AML-193 (cell line): ENCODE measurements at regions not wholly inside any gene's neighbourhood (a gene's known extent, or its start where the extent isn't known, plus 50 kb on each side); places are given as distances from the start of the nearest gene placed in this dataset.

Experiments used
- DNase-seq, 2 experiments: peaks; one replicate each; lab custom pipeline; 2025; lab: John Stamatoyannopoulos, UW

DNA sequence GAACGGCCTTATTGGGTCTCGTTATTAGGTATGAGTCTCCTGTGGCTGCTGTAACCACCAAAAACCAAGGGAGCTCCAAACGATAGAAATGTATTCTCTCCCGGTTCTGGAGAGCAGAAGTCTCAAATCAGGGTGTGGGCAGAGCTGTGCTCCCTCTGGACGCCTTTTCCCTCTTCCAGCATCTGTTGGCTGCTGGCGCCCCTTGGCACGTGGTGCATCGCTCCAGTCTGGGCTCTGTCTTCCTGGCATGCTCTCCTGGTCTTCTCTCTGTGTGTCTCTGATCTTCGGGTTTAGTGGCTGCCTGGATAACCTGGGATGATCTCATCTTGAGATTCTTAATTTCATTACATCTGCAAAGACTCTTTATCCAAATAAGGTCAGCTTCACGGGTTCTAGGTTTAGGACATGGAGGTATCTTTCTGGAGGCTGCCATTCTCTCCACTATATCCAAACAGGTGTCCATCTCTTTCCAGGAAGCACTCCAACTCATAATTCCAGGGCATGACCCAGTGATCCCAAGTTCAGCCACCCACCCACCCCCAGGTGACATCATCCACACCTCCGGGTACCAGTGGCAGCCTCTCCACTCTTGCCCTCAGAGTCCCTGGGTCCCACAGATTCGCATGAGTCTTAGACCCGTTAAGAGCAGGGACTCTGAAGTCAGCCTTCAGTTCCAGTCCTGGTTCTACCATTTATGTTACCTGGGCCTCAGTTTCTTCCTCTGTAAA, 145.5 kb upstream of the FOXF1 start:
- no peak for DNase-seq

DNA sequence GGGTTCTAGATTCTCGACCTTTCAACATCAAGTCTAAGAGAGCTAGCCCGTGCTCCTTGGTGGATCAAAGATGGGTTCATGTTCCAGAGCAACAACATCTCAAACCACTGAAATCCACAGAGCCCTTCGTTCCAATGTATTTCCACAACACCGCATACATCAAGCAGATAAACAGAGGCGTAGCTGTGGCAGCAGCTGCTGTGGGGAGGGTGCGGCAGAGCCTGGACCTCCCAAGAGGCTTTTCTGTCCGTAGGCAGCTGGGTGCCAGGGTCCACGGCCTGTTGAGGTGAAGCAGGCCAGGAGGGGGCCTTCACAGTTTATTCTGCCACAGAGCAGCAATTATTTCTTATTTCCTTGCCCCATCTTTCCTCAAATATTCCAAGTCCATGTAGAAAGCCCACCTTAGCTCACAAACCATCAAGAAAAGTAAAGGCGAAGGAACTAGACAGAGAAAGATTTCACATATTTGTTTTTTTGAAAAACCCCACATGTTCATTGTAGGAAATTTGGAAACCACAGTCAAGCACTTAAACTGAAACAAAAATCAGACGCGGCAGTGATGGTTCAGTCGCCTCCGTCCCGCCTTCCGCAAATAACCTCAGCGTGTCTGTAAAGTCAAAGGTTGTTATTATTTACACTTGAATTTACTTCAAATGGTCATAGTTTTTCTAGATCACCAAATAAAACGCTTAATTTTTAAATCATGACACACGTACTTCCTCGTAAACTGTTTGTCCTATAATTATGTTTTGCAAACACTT, 144.6 kb upstream of the FOXF1 start:
- DNase-seq, result no peak

- DNase-seq, result no peak
Measured at GRCh38 chr16:86366481-86366880, 143.8 kb upstream of the FOXF1 start.

- DNase-seq, result no peak
Measured at GRCh38 chr16:86367291-86368072, 142.8 kb upstream of the FOXF1 start.

- no peak for DNase-seq
Measured at GRCh38 chr16:86368261-86368660, 142.1 kb upstream of the FOXF1 start.

DNA sequence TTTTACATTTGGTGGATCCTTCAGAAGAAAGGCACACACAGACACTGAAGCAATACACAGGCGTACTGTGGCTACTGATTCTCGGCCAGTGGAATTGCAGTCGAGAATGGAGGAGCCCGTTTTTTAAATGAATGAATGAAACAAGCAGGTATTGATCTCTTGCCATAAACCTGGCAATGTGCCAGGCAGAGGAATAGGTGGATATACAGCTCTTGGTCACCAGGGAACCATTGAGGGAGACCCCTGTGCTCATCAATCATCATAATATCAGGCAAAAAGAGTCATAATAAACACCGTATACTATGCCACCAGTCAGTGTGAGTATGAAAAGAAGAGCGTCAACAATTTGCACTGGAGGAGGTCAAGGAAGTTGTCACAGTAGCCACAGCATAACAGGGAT, 140.3 kb upstream of the FOXF1 start:
- DNase-seq, result no peak

- no peak for DNase-seq
Measured at GRCh38 chr16:86371083-86371803, 139.1 kb upstream of the FOXF1 start.

DNA sequence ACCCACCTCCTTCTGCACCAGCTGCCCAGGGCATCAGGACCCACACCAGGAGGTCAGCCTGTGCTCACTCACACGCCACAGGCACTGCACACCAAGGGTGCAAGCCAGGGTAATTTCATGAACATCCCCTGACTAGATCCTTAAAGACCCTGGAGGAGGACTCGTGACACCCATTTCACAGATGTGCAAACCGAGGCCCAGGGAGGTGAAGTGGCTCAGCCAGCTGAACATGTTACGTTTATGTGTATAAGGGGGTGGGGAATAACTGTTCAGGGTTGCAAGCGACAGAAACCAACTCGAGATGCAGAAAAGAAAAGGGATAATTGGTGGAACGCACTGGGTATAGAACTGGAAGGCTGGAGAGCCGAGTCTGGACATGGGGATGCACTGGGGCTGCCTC, 138.1 kb upstream of the FOXF1 start:
- DNase-seq, result no peak

- DNase-seq, result no peak
Measured at GRCh38 chr16:86373276-86373901, 136.9 kb upstream of the FOXF1 start.

- DNase-seq, result no peak
Measured at GRCh38 chr16:86374603-86375130, 135.7 kb upstream of the FOXF1 start.

- no peak for DNase-seq
Measured at GRCh38 chr16:86375364-86375763, 135.0 kb upstream of the FOXF1 start.

- no peak for DNase-seq
Measured at GRCh38 chr16:86375851-86376250, 134.5 kb upstream of the FOXF1 start.

DNA sequence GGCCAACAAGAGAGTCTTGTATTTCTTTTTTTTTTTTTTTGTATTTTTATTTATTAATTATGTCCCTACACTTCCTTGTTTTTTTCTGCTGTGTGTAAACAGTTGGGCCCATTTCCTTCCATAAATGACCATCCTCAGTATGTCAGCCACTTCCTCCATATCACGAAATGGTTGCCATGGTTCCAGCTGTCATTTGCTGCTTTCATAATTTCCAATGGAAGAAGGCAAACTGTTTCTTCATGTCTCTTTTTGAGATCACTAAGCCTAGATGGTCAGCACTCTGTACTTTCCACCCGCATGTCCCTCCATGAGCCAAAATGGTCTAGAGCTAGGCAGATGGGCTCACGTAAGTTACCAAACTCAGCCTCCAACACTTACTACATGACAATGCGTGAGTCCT, 133.5 kb upstream of the FOXF1 start:
- no peak for DNase-seq

DNA sequence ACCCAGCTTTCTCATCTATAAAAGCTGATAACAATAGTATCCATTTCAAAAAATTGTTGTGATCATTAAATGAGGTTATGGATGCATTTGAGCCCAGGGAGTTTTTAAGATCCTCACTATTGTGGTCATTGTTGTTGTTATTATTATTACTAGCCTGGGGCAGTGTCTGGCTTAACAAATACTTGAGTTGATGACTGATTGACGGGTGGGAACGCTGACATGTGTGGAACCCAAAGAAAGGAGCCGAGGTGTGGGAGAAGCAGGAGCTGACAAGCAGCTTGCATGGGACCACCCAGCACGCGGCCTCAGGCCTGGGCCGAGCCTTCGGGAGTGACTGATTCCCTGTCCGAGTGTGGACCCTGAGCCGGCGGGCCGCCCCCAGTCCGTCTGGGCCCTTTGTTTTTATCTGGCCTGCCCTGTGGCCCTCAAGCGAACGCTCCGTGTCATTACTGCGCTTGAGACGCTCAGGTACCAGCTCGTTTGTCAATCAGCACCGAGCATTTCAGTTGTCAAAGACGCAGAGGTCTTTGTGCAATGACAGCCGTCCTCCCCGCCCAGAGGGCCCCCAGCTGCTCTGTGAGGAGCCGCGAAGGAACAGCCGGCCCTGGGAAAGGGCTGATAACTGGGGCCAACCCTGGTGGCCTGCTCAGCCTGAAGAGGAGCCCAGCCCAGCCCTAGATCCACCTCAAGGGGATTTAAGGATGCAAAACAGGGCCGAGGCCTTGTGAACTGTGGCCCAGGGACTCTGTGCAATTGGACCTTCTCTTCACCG, 132.9 kb upstream of the FOXF1 start:
- no peak for DNase-seq

DNA sequence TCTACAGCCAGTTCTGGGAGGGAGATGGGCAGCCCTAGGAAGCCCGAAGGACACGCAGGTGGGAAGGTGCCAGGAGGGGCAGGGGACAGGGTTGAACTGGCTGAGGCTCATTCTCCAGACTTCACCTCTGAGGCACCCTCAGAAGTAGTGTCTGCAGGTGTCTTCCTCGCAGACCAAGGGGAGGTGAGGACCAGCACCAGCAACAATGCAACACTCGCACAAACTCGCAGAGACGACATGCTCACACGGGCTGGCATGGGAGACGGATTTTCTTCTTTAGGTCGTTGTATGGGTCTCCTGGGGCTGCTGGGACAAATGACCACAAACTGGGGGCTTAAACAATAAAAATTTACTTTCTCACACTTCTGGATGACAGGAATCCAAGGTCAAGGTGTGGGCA, 132.2 kb upstream of the FOXF1 start:
- no peak for DNase-seq

DNA sequence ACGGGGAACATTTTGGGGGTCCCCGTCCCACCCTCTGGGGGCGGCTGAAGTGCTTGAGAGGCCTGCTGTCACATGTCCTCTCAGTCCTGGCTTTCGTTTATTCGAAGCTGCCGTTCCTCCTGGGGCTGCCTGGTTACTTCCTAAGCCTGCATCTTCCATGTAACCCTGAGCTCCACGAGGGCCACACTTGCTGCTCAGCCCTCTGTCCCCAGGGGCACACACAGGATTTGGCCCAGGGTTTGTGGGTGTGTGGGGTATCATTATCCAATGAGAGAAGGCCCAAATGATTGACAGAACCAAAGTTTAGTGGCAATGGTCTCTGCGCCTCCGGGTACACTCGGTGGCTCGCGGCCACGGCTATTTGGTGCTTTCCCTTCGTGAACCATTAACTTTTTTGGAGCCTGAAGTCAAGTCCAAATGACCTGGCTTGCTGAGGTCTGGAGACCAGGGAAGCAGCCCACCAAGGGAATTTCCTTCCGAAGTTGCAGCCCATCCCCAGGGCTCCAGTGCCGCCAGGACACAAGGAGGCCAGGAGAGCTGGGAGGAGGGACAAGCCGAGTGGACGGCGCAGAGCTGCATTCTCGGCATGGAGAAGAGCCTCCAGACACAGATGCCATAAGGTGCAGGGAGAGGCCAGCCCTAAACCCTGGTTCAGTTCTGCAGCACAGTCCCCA, 131.4 kb upstream of the FOXF1 start:
- DNase-seq, result no peak

GRCh38 chr16:86379505-86379846, 130.9 kb upstream of the FOXF1 start:
- DNase-seq, result no peak

GRCh38 chr16:86380030-86380429, 130.3 kb upstream of the FOXF1 start:
- no peak for DNase-seq

DNA sequence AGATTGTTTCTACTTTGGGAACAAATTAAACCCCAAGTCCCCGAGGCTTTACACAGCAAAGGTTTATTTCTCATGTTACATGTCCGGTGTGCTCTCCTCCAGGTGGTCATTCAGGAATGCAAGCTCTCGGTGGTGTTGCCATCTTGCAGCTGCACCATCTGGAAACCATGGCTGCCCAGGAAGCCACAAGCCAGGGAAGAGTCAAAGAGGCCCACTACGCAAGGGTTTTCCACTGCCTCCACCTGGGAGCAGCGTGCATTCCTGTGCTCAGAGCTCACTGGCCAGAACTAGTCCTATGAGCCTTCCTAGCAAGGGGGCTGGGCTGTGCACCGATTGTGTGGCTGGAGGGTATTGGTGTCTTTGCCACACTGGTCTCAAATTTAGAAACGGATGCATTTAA, 128.8 kb upstream of the FOXF1 start:
- no peak for DNase-seq

GRCh38 chr16:86382067-86382773, 128.1 kb upstream of the FOXF1 start:
- DNase-seq, result no peak
